ENCODE measurements at regions not wholly inside any gene's neighbourhood (a gene's known extent, or its start where the extent isn't known, plus 50 kb on each side); places are given as distances from the start of the nearest gene placed in this dataset.

DNA sequence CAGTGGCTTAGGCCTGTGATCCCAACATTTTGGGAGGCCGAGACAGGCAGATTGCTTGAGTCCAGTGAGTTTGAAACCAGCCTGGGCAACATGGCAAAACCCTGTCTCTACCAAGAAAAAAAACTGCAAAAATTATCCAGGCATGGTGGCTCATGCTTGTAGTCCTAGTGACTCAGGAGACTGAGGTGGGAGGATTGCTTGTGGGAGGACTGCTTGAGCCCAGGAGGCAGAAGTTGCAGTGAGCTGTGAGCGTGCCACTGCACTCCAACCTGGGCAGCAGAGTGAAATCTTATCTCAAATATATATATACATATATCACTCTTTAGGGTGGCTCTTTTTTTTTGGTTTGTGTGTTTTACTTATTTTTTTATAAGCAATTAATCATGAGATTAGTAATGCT lies 83.7 kb upstream of the WDR72 start:
- Histone ChIP-seq H3K79me2 (ENCODE audit: insufficient read depth) (no peaks in the 10 kb centered on the region), H3K36me3 (replicated peaks in 1 of 2; ENCODE audit: control insufficient read depth in 1 of 2, insufficient read depth in 2 of 2, low read length in 1 of 2) (no peaks in the 10 kb centered on the region), H3K4me3 (ENCODE audit: low read depth in 2 of 2, low read length in 1 of 2) (no peak overlapping the region), H3K4me2 (no peak overlapping the region), H4K20me1 (ENCODE audit: insufficient read depth) (no peaks in the 10 kb centered on the region), H3K9ac (no peak overlapping the region), H3K9me2 (no peaks in the 10 kb centered on the region), H3K27me3 (ENCODE audit: insufficient read depth) (no peaks in the 10 kb centered on the region), H3F3A (replicated peaks; ENCODE audit: insufficient read depth) (no peaks in the 10 kb centered on the region), H3K4me1 (ENCODE audit: control insufficient read depth in 1 of 2, insufficient read depth in 2 of 2, low read depth in 1 of 2, low read length in 1 of 2) (no peaks in the 10 kb centered on the region), H2AFZ (ENCODE audit: low read depth) (no peak overlapping the region), H3K9me3 (no peaks in the 10 kb centered on the region), H3K27ac (ENCODE audit: low read depth in 2 of 2, low read length in 1 of 2) (no peak overlapping the region)
- TF ChIP-seq, protein P1, sequence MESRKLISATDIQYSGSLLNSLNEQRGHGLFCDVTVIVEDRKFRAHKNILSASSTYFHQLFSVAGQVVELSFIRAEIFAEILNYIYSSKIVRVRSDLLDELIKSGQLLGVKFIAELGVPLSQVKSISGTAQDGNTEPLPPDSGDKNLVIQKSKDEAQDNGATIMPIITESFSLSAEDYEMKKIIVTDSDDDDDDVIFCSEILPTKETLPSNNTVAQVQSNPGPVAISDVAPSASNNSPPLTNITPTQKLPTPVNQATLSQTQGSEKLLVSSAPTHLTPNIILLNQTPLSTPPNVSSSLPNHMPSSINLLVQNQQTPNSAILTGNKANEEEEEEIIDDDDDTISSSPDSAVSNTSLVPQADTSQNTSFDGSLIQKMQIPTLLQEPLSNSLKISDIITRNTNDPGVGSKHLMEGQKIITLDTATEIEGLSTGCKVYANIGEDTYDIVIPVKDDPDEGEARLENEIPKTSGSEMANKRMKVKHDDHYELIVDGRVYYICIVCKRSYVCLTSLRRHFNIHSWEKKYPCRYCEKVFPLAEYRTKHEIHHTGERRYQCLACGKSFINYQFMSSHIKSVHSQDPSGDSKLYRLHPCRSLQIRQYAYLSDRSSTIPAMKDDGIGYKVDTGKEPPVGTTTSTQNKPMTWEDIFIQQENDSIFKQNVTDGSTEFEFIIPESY (IDR thresholded peaks at IDR 0.05; ENCODE audit: borderline replicate concordance, low read depth): no peak
- TF ChIP-seq JUND (IDR thresholded peaks at IDR 0.05): no peak
- TF ChIP-seq CHD2 (IDR thresholded peaks at IDR 0.05; ENCODE audit: low read length, partially characterized antibody): no peak
- TF ChIP-seq POLR2AphosphoS5 (IDR thresholded peaks at IDR 0.05; ENCODE audit: low read depth, low read length): no peak
- TF ChIP-seq MXI1 (IDR thresholded peaks at IDR 0.05; ENCODE audit: low read depth, low read length): no peak
- TF ChIP-seq, protein P2, sequence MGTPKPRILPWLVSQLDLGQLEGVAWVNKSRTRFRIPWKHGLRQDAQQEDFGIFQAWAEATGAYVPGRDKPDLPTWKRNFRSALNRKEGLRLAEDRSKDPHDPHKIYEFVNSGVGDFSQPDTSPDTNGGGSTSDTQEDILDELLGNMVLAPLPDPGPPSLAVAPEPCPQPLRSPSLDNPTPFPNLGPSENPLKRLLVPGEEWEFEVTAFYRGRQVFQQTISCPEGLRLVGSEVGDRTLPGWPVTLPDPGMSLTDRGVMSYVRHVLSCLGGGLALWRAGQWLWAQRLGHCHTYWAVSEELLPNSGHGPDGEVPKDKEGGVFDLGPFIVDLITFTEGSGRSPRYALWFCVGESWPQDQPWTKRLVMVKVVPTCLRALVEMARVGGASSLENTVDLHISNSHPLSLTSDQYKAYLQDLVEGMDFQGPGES (IDR thresholded peaks at IDR 0.05; ENCODE audit: low read depth, low read length): no peak
- TF ChIP-seq GATA2 (CRISPR knock-in tag; IDR thresholded peaks at IDR 0.05): no peak
- no peak for TF ChIP-seq RCOR1 (IDR thresholded peaks at IDR 0.05; ENCODE audit: low read length)
- TF ChIP-seq RFX5 (IDR thresholded peaks at IDR 0.05; ENCODE audit: low read length): no peak
- TF ChIP-seq ELF1 (IDR thresholded peaks at IDR 0.05): no peak
- TF ChIP-seq, protein P3, sequence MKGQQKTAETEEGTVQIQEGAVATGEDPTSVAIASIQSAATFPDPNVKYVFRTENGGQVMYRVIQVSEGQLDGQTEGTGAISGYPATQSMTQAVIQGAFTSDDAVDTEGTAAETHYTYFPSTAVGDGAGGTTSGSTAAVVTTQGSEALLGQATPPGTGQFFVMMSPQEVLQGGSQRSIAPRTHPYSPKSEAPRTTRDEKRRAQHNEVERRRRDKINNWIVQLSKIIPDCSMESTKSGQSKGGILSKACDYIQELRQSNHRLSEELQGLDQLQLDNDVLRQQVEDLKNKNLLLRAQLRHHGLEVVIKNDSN (IDR thresholded peaks at IDR 0.05; ENCODE audit: borderline replicate concordance, low read depth): no peak
- WGBS (ENCODE audit: low lambda C conversion rate): 38% methylated on average over 2 of the region's 2 CpGs
- DNase-seq: no peak
- CTCF ChIA-PET: interaction anchor here (0.6 kb wide), 1 partner anchor 125 kb away, joined by 3 read pairs; no protein-coding TSS in a partner anchor
- POLR2A ChIA-PET: no interaction called here

DNA sequence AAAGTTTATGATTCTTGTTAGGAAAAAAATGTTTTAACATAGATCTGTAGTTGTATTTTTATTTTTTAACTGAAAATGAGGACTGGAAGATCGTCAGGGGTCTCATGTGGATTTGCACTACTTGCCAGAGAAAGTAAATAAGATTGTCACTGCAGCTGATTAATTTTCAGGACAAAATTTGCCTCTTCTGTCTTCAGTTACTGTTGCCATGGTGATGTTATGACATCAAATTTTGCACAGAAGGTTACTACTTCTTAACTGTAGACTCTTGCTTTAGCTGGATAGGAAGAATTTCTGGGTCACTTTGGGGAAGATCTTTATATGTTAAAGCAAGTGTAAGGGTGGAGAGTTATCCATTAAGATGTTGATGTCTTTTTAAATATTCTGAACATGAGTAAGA lies 82.2 kb upstream of the WDR72 start:
- H3K9me2 ChIP-seq: no peaks in the 10 kb centered on the region
- no peaks in the 10 kb centered on the region for H3K27me3 ChIP-seq (ENCODE audit: insufficient read depth)
- no peaks in the 10 kb centered on the region for H4K20me1 ChIP-seq (ENCODE audit: insufficient read depth)
- no peak for DNase-seq
- no peak overlapping the region for H2AFZ ChIP-seq (ENCODE audit: low read depth)
- no peaks in the 10 kb centered on the region for H3F3A ChIP-seq (replicated peaks; ENCODE audit: insufficient read depth)
- WGBS (ENCODE audit: low lambda C conversion rate): 0% methylated on average over 1 of the region's 1 CpG
- H3K9me3 ChIP-seq: no peaks in the 10 kb centered on the region
- H3K27ac ChIP-seq (ENCODE audit: low read depth in 2 of 2, low read length in 1 of 2): no peak overlapping the region
- no peak overlapping the region for H3K4me2 ChIP-seq
- no peaks in the 10 kb centered on the region for H3K79me2 ChIP-seq (ENCODE audit: insufficient read depth)
- H3K9ac ChIP-seq: no peak overlapping the region
- no peaks in the 10 kb centered on the region for H3K36me3 ChIP-seq (replicated peaks in 1 of 2; ENCODE audit: control insufficient read depth in 1 of 2, insufficient read depth in 2 of 2, low read length in 1 of 2)
- peaks cover 0 to 7% of the 10 kb centered on the region in 2 experiments; a peak in 2 of 4 replicates for H3K4me1 ChIP-seq (ENCODE audit: control insufficient read depth in 1 of 2, insufficient read depth in 2 of 2, low read depth in 1 of 2, low read length in 1 of 2)
- H3K4me3 ChIP-seq (ENCODE audit: low read depth in 2 of 2, low read length in 1 of 2): no peak overlapping the region
- TF ChIP-seq FOXM1 (IDR thresholded peaks at IDR 0.05; ENCODE audit: low read depth) (no peak), NFIC (IDR thresholded peaks at IDR 0.05; ENCODE audit: borderline replicate concordance) (no peak), SMC3 (IDR thresholded peaks at IDR 0.05; ENCODE audit: low read depth, low read length) (no peak), RAD21 (IDR thresholded peaks at IDR 0.05; ENCODE audit: low read length) (no peak), TCF12 (IDR thresholded peaks at IDR 0.05) (no peak), RXRA (IDR thresholded peaks at IDR 0.05; ENCODE audit: borderline replicate concordance, low read depth) (no peak)
- TF ChIP-seq, protein P2 (IDR thresholded peaks at IDR 0.05; ENCODE audit: low read depth, low read length): no peak
- TF ChIP-seq, protein P1 (IDR thresholded peaks at IDR 0.05; ENCODE audit: borderline replicate concordance, low read depth): no peak
- CTCF ChIA-PET: interaction anchor here (1.3 to 2.1 kb wide), 2 partner anchors 11 to 30 kb away, joined by 8 read pairs; no protein-coding TSS in a partner anchor
- POLR2A ChIA-PET: no interaction called here

Measured in SK-N-SH (cell line).